Islet precursor cell (in vitro differentiated cells): ENCODE measurements at regions not wholly inside any gene's neighbourhood (a gene's known extent, or its start where the extent isn't known, plus 50 kb on each side); places are given as distances from the start of the nearest gene placed in this dataset.
A peak's percentile ranks its signal among the peaks of the same experiment; 100 is the strongest.
"Not testable (repeated sequence)": the region's sequence is repeated elsewhere in the genome, so short reads cannot be mapped to it uniquely, and the experiment has no call there.

Experiments
- DNase-seq: peaks from one replicate; pipeline ENCODE4 v3.0.0-alpha.2; 2018

GRCh38 chr4:54409270-54409817 is 180.3 kb downstream of the PDGFRA start:
- DNase-seq = not testable (repeated sequence)

GRCh38 chr4:54414545-54414944 is 185.5 kb downstream of the PDGFRA start:
- DNase-seq = no peak

- no peak for DNase-seq
Observed at GRCh38 chr4:54417476-54417875, 188.4 kb downstream of the PDGFRA start.

- DNase-seq = no peak
Observed at GRCh38 chr4:54418468-54418867, 189.4 kb downstream of the PDGFRA start.

GRCh38 chr4:54423066-54423465 is 194.0 kb downstream of the PDGFRA start:
- no peak for DNase-seq

- no peak for DNase-seq
Observed at GRCh38 chr4:54427826-54428225, 198.7 kb downstream of the PDGFRA start.

- DNase-seq = no peak
Observed at GRCh38 chr4:54428940-54429339, 199.8 kb downstream of the PDGFRA start.

- DNase-seq = no peak
Observed at GRCh38 chr4:54433686-54434085, 204.6 kb downstream of the PDGFRA start.

GRCh38 chr4:54439831-54440243 is 210.7 kb downstream of the PDGFRA start:
- no peak for DNase-seq

GRCh38 chr4:54440394-54441136 is 211.5 kb downstream of the PDGFRA start:
- DNase-seq = no peak

- DNase-seq = no peak
Observed at GRCh38 chr4:54445866-54446265, 211.9 kb upstream of the KIT start.

GRCh38 chr4:54446581-54446980 is 211.2 kb upstream of the KIT start:
- DNase-seq = no peak

- DNase-seq = no peak
Observed at GRCh38 chr4:54447304-54447703, 210.5 kb upstream of the KIT start.

- no peak for DNase-seq
Observed at GRCh38 chr4:54449999-54450398, 207.8 kb upstream of the KIT start.

- DNase-seq = not testable (repeated sequence)
Observed at GRCh38 chr4:54466960-54467359, 190.8 kb upstream of the KIT start.

- no peak for DNase-seq
Observed at GRCh38 chr4:54473077-54473545, 184.6 kb upstream of the KIT start.

- no peak for DNase-seq
Observed at GRCh38 chr4:54473798-54474197, 184.0 kb upstream of the KIT start.

- peak; percentile 76 for DNase-seq
Observed at GRCh38 chr4:54475546-54475945, 182.2 kb upstream of the KIT start.

- DNase-seq = peak; percentile 76
Observed at GRCh38 chr4:54482529-54483200, 175.1 kb upstream of the KIT start.

- DNase-seq = no peak
Observed at GRCh38 chr4:54484383-54484782, 173.4 kb upstream of the KIT start.

- no peak for DNase-seq
Observed at GRCh38 chr4:54487491-54487890, 170.3 kb upstream of the KIT start.

- DNase-seq = no peak
Observed at GRCh38 chr4:54493862-54494261, 163.9 kb upstream of the KIT start.

GRCh38 chr4:54495091-54495490 is 162.7 kb upstream of the KIT start:
- DNase-seq = peak; percentile 86

GRCh38 chr4:54495641-54496040 is 162.1 kb upstream of the KIT start:
- no peak for DNase-seq
